Suprapubic skin (tissue), 4 donors: ENCODE measurements at regions not wholly inside any gene's neighbourhood (a gene's known extent, or its start where the extent isn't known, plus 50 kb on each side); places are given as distances from the start of the nearest gene placed in this dataset.
"Not testable (repeated sequence)": the region's sequence is repeated elsewhere in the genome, so short reads cannot be mapped to it uniquely, and the experiment has no call there.

Source experiments
- CTCF ChIP-seq, 2 donors: fragments of 200-600 bp in 1 of 2; fragments of 450-650 bp in 1 of 2; sonication (generic) in 1 of 2; IDR thresholded peaks; one replicate each; pipeline ENCODE4 v1.5.1; 2016 to 2019; ENCODE audit warnings: antibody characterized with exemption in 2 of 2, mild to moderate bottlenecking in 1 of 2, moderate library complexity in 1 of 2
- POLR2A ChIP-seq, 2 donors: fragments of 450-650 bp; IDR thresholded peaks; one replicate each; pipeline ENCODE4 v1.6.1; 2017; ENCODE audit warnings: antibody characterized with exemption in 2 of 2, mild to moderate bottlenecking in 2 of 2, moderate library complexity in 2 of 2
- POLR2AphosphoS5 ChIP-seq, 3 donors: sonication (generic); formaldehyde crosslinking; IDR thresholded peaks; one replicate each; pipeline ENCODE4 v1.6.1; 2017; ENCODE audit warnings: antibody characterized with exemption in 3 of 3

DNA sequence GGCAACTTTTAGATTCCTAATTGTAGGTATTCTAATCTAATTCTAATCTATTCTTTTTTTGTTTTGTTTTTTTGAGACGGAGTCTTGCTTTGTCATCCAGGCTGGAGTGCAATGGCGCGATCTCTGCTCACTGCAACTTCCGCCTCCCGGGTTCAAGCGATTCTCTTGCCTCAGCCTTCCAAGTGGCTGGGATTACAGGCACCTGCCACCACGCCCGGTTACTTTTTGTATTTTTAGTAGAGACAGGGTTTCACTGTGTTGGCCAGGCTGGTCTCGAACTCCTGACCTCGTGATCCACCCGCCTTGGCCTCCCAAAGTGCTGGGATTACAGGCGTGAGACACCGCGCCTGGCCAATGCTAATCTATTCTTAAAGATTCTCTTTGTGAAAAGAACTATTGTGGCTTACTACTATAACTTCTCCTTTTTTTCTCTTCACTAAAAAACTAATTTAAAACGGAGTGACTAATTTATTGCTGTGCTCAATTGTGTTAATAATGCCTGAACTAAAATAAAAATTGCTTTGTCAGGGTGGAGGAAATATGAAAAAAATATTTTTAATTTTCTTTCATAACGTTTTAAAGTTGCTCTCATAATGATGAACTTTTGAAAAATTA, 85.6 kb downstream of the DUSP6 start:
- TF ChIP-seq POLR2AphosphoS5, POLR2A, CTCF (IDR thresholded peaks at IDR 0.05): not testable (repeated sequence)
